Fibroblast of lung (primary cell): ENCODE measurements at regions not wholly inside any gene's neighbourhood (a gene's known extent, or its start where the extent isn't known, plus 50 kb on each side); places are given as distances from the start of the nearest gene placed in this dataset.

Source experiments
- DNase-seq, 2 donors: peaks; one replicate each; pipeline versions ENCODE4 v3.0.0 to v3.0.0-alpha.2; 2010; ENCODE audit warnings: low read depth in 2 of 2
- H2AFZ ChIP-seq: 2 replicates; pipeline ENCODE4 v1.5.1; 2012; ENCODE audit warnings: low read length, control low read depth, inconsistent platforms
- H3K27ac ChIP-seq: 2 replicates; pipeline ENCODE4 v1.5.1; 2011; ENCODE audit warnings: low read length, control low read depth; ENCODE audit not compliant: insufficient read depth
- H3K27me3 ChIP-seq: 2 replicates; pipeline ENCODE4 v1.5.1; 2011; ENCODE audit warnings: mild to moderate bottlenecking, low read length; ENCODE audit not compliant: control insufficient read depth, insufficient read depth
- H3K36me3 ChIP-seq: 2 replicates; pipeline ENCODE4 v1.5.1; 2011; ENCODE audit warnings: low read length; ENCODE audit not compliant: control insufficient read depth, insufficient read depth
- H3K4me1 ChIP-seq: 2 replicates; pipeline ENCODE4 v1.5.1; 2011; ENCODE audit warnings: low read length; ENCODE audit not compliant: control insufficient read depth, insufficient read depth; ENCODE audit errors: extremely low read depth
- H3K4me2 ChIP-seq: 2 replicates; pipeline ENCODE4 v1.5.1; 2011; ENCODE audit warnings: low read length, control low read depth; ENCODE audit not compliant: insufficient read depth; ENCODE audit errors: extremely low read depth
- H3K4me3 ChIP-seq, 4 experiments: fragments of 200-600 bp in 1 of 4; sonication (generic) in 1 of 4; replicated peaks in 1 of 4; 2 replicates each; pipeline ENCODE4 v1.5.1; 2011 to 2016; ENCODE audit warnings: low read length in 4 of 4, low read depth in 3 of 4, mild to moderate bottlenecking in 3 of 4, control low read depth in 2 of 4, inconsistent platforms in 1 of 4, mixed read lengths in 1 of 4; ENCODE audit not compliant: insufficient read depth in 1 of 4; ENCODE audit errors: control extremely low read depth in 1 of 4
- H3K79me2 ChIP-seq: 2 replicates; pipeline ENCODE4 v1.5.1; 2012; ENCODE audit warnings: mild to moderate bottlenecking, low read length, inconsistent platforms; ENCODE audit not compliant: control insufficient read depth, insufficient read depth
- H3K9ac ChIP-seq: 2 replicates; pipeline ENCODE4 v1.5.1; 2011; ENCODE audit warnings: mild to moderate bottlenecking, low read length, control low read depth; ENCODE audit not compliant: insufficient read depth
- H3K9me3 ChIP-seq: 2 replicates; pipeline ENCODE4 v1.5.1; 2012; ENCODE audit warnings: low read depth, low read length; ENCODE audit not compliant: control insufficient read depth, insufficient read depth
- H4K20me1 ChIP-seq: 2 replicates; pipeline ENCODE4 v1.5.1; 2011; ENCODE audit warnings: low read length; ENCODE audit not compliant: control insufficient read depth, insufficient read depth; ENCODE audit errors: extremely low read depth
- CTCF ChIP-seq, 2 donors: IDR thresholded peaks in 1 of 2; conservative IDR thresholded peaks in 1 of 2; 1 replicate in 1 of 2; 2 replicates in 1 of 2; pipeline ENCODE4 v1.5.1; 2011 to 2012; ENCODE audit warnings: low read length in 2 of 2, control low read depth in 1 of 2, inconsistent platforms in 1 of 2, low read depth in 1 of 2, mild to moderate bottlenecking in 1 of 2
- EZH2 ChIP-seq: IDR thresholded peaks from 2 replicates; pipeline ENCODE4 v1.5.1; 2012; ENCODE audit warnings: low read length, control low read depth, mild to moderate bottlenecking; ENCODE audit errors: missing control alignments

DNA sequence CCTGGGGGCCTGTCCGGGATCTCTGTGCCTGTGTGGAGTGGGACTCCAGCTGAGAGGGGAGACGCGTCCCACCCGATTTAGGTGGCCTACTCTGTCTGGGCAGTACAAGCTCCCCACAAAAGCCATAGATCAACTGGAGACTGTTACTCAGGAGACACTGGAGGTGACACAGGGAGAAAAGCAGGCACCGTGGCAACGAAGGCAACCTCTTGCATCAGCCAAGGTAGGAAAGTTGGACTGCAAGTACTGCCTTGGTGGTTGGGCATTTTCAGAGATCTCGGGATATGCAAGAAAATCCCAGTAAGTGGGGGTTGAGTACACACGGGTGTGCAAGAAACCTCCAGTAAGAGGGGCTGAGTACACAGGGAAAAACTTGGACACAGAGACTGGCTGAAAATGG is 1060.0 kb upstream of the MIR17HG start:
- Histone ChIP-seq H3K9ac (no peak overlapping the region), H2AFZ (no peak overlapping the region), H3K27me3 (no peaks in the 10 kb centered on the region), H3K27ac (no peak overlapping the region), H3K4me3 (no peak overlapping the region), H3K79me2 (no peaks in the 10 kb centered on the region), H3K4me2 (no peak overlapping the region), H3K9me3 (no peaks in the 10 kb centered on the region), H3K4me1 (no peaks in the 10 kb centered on the region), H3K36me3 (no peaks in the 10 kb centered on the region), H4K20me1 (no peaks in the 10 kb centered on the region)
- TF ChIP-seq CTCF (conservative IDR thresholded peaks at IDR 0.05 in 1 of 2, IDR thresholded peaks at IDR 0.05 in 1 of 2; ENCODE audit: low read depth in 1 of 2, low read length in 2 of 2): no peak
- TF ChIP-seq EZH2: no peak
- no peak for DNase-seq

DNA sequence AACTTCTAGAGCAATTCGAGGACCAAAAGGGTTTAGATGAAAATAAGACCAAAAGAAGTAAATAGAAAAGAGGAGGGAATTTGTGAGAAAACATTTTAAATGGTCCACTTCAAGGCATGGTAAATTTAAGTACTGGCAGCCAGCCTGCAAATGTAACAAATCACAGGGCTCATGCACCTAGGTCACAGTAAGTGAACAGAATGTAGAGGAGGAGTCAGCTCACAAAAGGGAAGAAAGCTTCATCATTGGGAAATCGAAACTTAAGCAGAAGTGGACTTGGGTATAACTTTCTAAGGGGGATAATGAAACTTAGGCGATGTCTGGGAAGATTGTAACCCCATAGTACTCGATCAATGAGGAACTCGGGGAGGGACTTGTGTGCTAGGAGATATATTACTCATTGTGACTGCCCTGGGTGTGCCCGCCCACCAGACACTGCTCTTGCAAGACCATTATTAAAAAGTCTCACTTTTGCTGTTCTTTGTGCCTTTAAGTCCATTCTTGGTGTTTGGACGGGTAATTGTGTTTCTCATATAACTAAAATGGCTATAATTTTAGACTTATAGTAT is 1053.6 kb upstream of the MIR17HG start:
- DNase-seq: peak in 1 of 2 donors; percentile 5

GRCh38 chr13:90299238-90299637 is 1048.2 kb upstream of the MIR17HG start:
- Histone ChIP-seq H4K20me1 (no peaks in the 10 kb centered on the region), H2AFZ (no peak overlapping the region), H3K4me1 (no peaks in the 10 kb centered on the region), H3K9me3 (no peaks in the 10 kb centered on the region), H3K4me2 (no peak overlapping the region), H3K27me3 (no peaks in the 10 kb centered on the region), H3K36me3 (no peaks in the 10 kb centered on the region), H3K4me3 (no peak overlapping the region), H3K27ac (no peak overlapping the region), H3K79me2 (no peaks in the 10 kb centered on the region), H3K9ac (no peak overlapping the region)
- DNase-seq: no peak
- TF ChIP-seq CTCF (conservative IDR thresholded peaks at IDR 0.05 in 1 of 2, IDR thresholded peaks at IDR 0.05 in 1 of 2; ENCODE audit: low read depth in 1 of 2, low read length in 2 of 2): no peak

More for the DNA sequence above, 1053.6 kb upstream of the MIR17HG start:
- Histone ChIP-seq H3K9me3 (no peaks in the 10 kb centered on the region), H4K20me1 (no peaks in the 10 kb centered on the region), H2AFZ (no peak overlapping the region), H3K36me3 (no peaks in the 10 kb centered on the region), H3K4me2 (no peak overlapping the region), H3K4me3 (no peak overlapping the region), H3K79me2 (no peaks in the 10 kb centered on the region), H3K27me3 (no peaks in the 10 kb centered on the region), H3K27ac (no peak overlapping the region), H3K9ac (no peak overlapping the region), H3K4me1 (no peaks in the 10 kb centered on the region)
- no peak for TF ChIP-seq CTCF (conservative IDR thresholded peaks at IDR 0.05 in 1 of 2, IDR thresholded peaks at IDR 0.05 in 1 of 2; ENCODE audit: low read depth in 1 of 2, low read length in 2 of 2)
- no peak for TF ChIP-seq EZH2
